RWPE2 (cell line): ENCODE measurements at regions not wholly inside any gene's neighbourhood (a gene's known extent, or its start where the extent isn't known, plus 50 kb on each side); places are given as distances from the start of the nearest gene placed in this dataset.

ENCODE experiments used
- ATAC-seq: fragments of 200-7000 bp; cut with Tn5 transposase; 3 replicates; pipeline ENCODE4 v1.9.1; 2021; ENCODE audit warnings: low read depth
- DNase-seq: peaks from one replicate; pipeline ENCODE4 v3.0.0-alpha.2; 2020; ENCODE audit warnings: low spot score
- H3K27ac ChIP-seq: fragments of 450-650 bp; 2 replicates; pipeline ENCODE4 v1.5.1; 2017; ENCODE audit warnings: mild to moderate bottlenecking; ENCODE audit not compliant: poor library complexity, severe bottlenecking
- H3K27me3 ChIP-seq: fragments of 250-450 bp; sonication (Bioruptor Pico); 2 replicates; pipeline ENCODE4 v1.5.1; 2021; ENCODE audit warnings: mild to moderate bottlenecking, moderate library complexity; ENCODE audit not compliant: insufficient read depth, poor library complexity, severe bottlenecking
- H3K36me3 ChIP-seq: fragments of 250-450 bp; sonication (Bioruptor Pico); 2 replicates; pipeline ENCODE4 v1.5.1; 2020; ENCODE audit warnings: low read depth, mild to moderate bottlenecking, moderate library complexity
- H3K4me1 ChIP-seq: fragments of 250-450 bp; sonication (Bioruptor Pico); 2 replicates; pipeline ENCODE4 v1.5.1; 2021; ENCODE audit warnings: mild to moderate bottlenecking, moderate library complexity; ENCODE audit not compliant: insufficient read depth, poor library complexity, severe bottlenecking
- H3K4me3 ChIP-seq: fragments of 250-450 bp; sonication (Bioruptor Pico); 2 replicates; pipeline ENCODE4 v1.5.1; 2021; ENCODE audit warnings: mild to moderate bottlenecking, moderate library complexity; ENCODE audit not compliant: severe bottlenecking
- H3K9me3 ChIP-seq: fragments of 250-450 bp; sonication (Bioruptor Pico); 2 replicates; pipeline ENCODE4 v1.5.1; 2021; ENCODE audit warnings: mild to moderate bottlenecking, moderate library complexity; ENCODE audit not compliant: severe bottlenecking
- CTCF ChIP-seq: fragments of 450-650 bp; IDR thresholded peaks from one replicate; pipeline ENCODE4 v1.5.1; 2017; ENCODE audit warnings: mild to moderate bottlenecking, moderate library complexity; ENCODE audit not compliant: poor library complexity, severe bottlenecking

- peaks cover 4% of the 10 kb centered on the region for H3K27me3 ChIP-seq
- no peak overlapping the region for H3K27ac ChIP-seq
- H3K36me3 ChIP-seq = no peaks in the 10 kb centered on the region
- TF ChIP-seq CTCF = no peak
- no peaks in the 10 kb centered on the region for H3K4me1 ChIP-seq
- no peak for DNase-seq
- no peak overlapping the region for H3K4me3 ChIP-seq
- no peak for ATAC-seq
- no peaks in the 10 kb centered on the region for H3K9me3 ChIP-seq
These were observed 302.1 kb downstream of the MAF start for GRCh38 chr16:79298476-79298875.

GRCh38 chr16:79297805-79298204 is 302.7 kb downstream of the MAF start:
- Histone ChIP-seq H3K4me1 (no peaks in the 10 kb centered on the region), H3K36me3 (no peaks in the 10 kb centered on the region), H3K27ac (no peak overlapping the region), H3K4me3 (no peak overlapping the region), H3K27me3 (no peaks in the 10 kb centered on the region), H3K9me3 (no peaks in the 10 kb centered on the region)
- ATAC-seq (no peak), DNase-seq (no peak)
- TF ChIP-seq CTCF = no peak

- H3K4me1 ChIP-seq = no peaks in the 10 kb centered on the region
- no peaks in the 10 kb centered on the region for H3K36me3 ChIP-seq
- ATAC-seq (no peak), DNase-seq (no peak)
- no peak overlapping the region for H3K27ac ChIP-seq
- H3K27me3 ChIP-seq = no peaks in the 10 kb centered on the region
- no peak overlapping the region for H3K4me3 ChIP-seq
- no peak for TF ChIP-seq CTCF
- H3K9me3 ChIP-seq = no peaks in the 10 kb centered on the region
These were observed 303.2 kb downstream of the MAF start for GRCh38 chr16:79297296-79297695.

DNA sequence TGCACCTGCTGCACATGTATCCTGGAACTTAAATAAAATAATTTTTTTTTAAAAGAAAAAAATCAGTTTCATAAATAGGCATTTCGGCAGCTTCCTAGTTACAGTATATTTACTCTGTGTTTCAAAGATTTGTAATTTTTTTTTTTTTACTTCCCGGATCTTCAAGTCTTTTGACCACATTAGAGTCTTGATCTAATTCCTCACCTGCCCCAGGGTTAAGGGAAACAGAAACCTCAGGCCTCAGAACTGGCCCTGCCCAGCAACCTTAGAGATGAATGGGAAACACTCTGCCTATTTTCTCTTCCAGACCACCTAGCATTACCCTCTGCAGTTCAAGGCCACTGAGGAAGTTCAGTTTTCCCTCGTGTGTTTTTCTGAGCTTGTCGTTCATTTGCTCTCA is 304.0 kb downstream of the MAF start:
- Histone ChIP-seq H3K4me1 (no peaks in the 10 kb centered on the region), H3K27me3 (no peaks in the 10 kb centered on the region), H3K27ac (no peak overlapping the region), H3K4me3 (no peak overlapping the region), H3K36me3 (no peaks in the 10 kb centered on the region), H3K9me3 (no peaks in the 10 kb centered on the region)
- no peak for TF ChIP-seq CTCF
- no peak for DNase-seq
- ATAC-seq = no peak

- no peak overlapping the region for H3K4me3 ChIP-seq
- H3K4me1 ChIP-seq = no peaks in the 10 kb centered on the region
- no peak for TF ChIP-seq CTCF
- H3K9me3 ChIP-seq = no peaks in the 10 kb centered on the region
- ATAC-seq (no peak), DNase-seq (no peak)
- H3K27me3 ChIP-seq = no peaks in the 10 kb centered on the region
- no peaks in the 10 kb centered on the region for H3K36me3 ChIP-seq
- H3K27ac ChIP-seq = no peak overlapping the region
These were observed 304.8 kb downstream of the MAF start for GRCh38 chr16:79295746-79296145.
